ENCODE measurements at regions not wholly inside any gene's neighbourhood (a gene's known extent, or its start where the extent isn't known, plus 50 kb on each side); places are given as distances from the start of the nearest gene placed in this dataset.

DNA sequence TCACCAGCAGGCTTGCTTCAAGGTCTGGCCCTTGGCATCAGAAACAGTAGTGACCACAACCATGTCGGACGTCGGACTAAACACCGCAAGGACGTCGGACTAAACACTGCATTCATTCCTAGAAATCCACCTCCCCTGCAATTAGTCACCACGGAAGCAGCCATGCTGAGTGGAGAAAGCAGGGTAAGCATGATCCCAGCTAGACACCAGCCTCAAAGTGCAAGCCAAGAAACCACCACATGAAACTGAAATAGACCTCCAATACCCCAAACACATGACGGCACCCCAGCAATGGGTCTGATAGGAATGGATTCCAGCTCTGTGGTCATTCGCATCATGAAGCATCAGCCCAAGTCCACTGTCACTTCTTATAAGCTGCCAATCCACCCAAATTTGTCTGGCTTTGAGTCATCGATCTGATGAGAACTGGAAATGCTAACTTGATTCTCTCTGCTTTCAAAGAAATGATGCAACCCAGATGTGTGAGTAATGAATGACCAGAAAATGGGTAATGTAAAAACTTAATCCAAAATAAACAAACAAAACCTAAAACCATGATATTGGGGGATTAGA lies 348.3 kb upstream of the TMCO5A start:
- no peak for DNase-seq

DNA sequence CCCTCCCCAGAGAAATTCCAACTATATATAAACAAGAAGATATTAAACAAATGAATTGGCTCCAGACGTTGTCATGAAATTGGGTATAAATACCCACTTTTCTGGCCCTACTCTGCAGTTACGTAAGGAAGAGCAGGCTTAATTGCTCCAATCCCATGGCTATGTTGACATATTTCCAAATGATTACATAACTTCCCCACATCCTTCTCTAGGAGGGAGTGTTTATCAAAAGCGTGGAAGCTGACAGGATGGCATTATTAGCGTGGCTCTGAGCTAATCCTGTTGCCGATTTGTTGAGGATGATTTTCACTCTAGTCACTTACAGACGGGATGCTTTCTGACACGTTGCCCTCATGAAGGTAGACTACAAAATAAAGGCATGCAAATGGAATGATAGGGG lies 347.5 kb upstream of the TMCO5A start:
- no peak for DNase-seq

DNA sequence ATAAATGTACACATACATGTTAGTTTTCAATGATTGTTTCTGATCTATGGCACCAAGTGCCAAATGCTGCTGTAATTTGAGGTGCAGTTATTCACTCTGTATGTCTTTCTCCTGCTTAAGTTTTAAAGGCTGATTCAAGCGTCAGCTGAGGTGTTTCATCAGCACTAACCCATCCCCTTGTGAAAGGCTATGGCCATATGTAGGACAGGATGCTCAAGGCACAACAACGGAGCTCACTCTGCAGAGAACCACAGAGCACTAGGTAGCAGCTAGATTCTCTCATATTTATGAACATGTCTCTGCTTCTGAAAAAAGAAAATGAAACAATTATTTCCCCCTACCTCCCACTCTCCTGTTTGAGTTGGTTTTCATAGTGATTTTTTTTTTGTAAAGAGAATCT lies 340.0 kb upstream of the TMCO5A start:
- no peak for DNase-seq

DNA sequence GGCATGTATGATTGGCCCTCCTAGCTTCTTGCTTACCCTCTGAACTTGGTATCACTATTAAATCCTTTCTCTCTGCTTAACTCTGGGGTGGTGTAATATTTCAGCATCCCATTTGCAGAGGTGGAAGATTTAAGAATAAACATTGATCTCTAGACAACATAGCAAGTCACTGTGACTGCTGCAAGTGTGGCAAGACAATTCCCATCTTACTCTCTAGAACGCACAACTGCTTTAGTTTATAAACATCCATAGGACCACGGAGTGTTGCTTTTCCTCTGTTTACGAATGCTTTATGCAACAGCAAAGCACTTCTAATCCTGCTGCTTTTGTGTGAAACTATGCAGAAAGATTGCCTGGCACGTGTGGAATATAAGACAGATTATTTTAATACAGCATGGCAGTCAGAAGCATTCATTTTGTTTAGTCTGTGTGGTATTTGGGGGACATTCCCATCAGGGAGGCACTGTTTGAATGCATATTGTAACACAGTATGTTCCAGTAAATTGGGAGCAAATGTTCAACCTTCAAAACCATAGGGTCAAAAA lies 338.9 kb upstream of the TMCO5A start:
- DNase-seq = no peak

DNA sequence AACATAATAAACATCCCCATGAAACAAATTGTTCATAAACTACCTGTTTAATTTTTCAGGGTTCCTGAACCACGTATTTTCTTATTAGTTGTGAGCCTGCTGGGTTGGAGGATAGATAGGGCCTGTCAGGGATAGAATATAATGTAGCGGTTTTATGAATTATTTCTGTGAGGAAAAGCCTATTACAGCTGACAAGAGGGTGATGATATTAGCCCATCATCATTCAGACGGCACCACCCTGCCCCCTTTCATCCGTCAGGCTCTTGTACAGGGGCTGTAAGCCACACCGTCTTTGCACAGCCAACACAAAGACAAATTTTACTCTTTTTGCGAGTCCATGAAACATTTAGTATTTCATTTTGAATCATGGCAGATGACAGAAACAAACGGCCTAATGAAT lies 335.3 kb upstream of the TMCO5A start:
- no peak for DNase-seq

DNA sequence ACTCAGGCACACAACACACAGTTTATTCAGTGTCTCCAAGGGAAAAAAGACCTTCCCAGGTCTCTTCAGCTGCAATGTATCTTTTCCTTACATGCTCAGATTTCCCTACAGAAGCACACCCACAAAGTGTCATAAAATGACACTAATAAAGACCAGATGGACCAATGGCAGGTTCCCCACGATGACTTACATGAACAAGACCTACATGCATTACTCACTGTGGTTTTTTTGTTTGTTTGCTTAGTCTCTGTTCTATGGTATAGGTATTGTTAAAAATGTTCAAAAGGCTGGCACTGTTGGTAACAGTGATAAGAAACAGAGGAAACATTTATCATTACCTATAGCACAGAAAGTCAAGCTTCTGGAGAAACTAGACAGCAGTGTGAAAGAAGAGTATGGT lies 318.2 kb upstream of the TMCO5A start:
- DNase-seq = no peak

DNA sequence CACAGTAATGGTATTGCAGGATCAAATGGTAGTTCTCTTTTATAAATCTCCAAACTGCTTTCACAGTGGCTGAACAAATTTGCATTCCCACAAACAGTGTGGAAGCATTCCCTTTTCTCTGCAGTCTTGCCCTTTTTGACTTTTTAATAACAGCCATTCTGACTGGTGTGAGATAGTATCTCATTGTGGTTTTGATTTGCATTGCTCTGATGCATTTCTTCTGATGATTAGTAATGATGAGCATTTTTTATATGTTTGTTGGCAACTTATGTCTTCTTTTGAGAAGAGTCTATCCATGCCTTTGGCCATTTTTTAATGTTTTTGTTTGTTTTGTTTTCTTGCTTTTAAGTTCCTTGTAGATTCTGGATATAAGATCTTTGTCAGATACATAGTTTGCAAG lies 316.1 kb upstream of the TMCO5A start:
- no peak for DNase-seq

DNA sequence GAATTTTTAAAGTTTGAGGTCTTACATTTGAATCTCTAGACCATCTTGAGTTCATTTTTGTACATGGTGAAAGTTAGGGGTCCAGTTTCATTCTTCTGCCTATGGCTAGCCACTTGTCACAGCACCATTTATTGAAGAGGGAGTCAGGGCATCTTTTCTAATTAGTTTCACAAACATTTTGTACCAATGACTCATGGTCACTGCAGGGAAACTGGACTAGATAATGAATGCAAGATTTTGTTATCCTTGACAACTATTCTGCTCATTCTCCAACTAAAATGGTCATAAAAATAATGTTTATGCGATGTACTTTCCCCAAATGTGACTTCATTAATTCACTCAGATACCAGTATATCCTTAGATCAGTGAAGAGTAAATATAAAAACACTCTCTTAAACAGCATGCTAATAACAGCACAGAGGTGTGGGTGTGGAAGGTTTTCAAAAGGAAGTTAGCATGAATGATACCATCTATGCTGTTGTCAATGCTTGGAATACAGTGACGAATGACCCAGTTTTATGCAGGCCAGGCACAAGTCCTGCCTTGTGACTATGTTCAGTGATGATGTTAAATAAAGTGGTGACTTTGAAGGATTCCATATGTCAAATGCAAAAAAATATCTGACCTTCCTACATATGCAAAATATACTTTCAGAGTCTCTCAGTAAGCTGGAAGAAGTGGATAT lies 314.9 kb upstream of the TMCO5A start:
- no peak for DNase-seq

DNA sequence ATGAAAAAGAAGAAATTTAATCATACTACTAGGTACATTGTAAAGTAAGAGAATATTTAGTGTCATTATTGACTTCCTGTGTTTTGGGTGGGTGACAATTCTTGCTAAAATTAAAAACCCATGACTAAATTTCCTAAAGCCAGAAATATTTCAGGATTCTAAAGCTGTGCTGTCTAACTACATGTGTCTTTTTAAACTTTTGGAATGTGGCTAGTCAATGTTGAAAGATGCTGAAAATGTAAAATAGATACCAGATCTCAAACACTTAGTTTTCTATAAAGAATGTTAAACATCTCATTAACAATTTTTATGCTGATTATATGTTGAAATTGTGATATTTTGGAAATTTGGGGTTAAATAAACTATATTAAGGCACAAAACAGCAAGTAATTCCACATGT lies 308.9 kb upstream of the TMCO5A start:
- no peak for DNase-seq

DNA sequence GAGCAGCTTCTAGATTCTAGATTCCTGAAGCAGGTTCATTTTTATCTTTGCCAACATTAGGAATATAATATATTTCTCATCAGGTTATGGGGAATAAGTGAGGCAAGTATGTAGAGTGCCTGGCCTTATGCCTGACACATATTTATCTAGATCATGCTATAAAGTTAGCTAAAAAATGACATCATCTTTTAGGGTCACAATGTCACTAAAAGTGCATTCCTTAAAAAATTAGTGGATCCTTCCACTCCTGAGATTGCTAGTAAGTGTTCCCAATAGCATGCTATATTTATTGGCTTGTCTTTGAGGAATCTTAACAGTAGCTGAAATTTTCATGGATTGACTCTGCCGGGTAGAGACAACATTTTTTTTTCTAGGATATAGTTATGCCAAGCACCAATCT lies 305.9 kb upstream of the TMCO5A start:
- no peak for DNase-seq

DNA sequence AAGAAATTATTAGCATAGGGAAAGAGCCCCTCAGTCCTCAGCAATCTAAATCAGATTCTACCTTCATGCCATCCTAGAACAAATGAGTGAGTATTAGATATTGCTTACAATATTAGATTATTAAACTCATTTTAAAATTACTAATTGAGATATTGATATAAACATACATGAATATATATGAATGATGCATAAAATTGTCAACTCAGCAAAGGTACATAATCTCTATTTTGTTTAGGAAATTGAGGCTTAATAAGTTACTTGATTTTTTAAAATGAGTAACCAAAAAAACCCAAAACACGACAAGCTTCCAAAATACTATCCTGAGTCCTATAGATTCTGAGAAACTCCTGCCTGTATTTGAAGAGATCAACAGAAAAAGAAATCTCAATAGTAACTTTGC lies 297.7 kb upstream of the TMCO5A start:
- DNase-seq = no peak

DNA sequence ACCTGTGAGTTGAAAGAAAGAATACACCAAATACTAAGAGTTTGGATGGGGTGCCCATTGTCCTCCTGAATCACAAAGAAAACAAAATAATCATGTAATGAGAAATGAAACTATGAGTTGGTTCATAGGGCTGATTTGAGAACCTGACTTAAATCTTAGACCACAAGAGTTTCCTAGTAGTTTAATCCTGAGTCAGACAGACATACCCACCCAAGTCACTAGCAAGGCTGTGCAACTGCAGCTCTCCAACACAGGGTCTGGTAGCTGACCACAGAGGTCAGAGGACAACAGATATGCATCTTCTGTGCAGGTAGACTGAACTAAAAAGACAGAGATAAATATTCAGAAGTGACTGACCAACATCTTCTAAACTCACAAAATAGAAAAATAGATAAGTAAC lies 296.3 kb upstream of the TMCO5A start:
- no peak for DNase-seq

DNA sequence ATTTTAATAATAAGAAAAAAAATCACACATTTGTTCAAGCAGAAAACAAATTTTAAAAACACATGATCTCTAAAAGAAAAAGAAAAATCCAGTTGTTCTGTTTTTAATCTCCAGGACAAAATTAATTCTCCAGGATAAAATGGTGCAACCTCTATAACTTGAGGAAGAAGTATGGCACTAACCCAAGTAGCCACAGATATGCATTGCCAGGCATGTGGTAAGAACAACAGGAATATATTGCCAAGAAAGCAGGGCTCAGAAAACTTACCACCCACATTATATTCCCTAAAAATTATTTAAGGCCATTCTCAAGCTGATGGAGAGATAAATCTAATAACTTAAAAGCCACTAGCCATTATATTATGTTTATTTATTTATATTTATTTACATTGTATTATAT lies 295.7 kb upstream of the TMCO5A start:
- no peak for DNase-seq

DNA sequence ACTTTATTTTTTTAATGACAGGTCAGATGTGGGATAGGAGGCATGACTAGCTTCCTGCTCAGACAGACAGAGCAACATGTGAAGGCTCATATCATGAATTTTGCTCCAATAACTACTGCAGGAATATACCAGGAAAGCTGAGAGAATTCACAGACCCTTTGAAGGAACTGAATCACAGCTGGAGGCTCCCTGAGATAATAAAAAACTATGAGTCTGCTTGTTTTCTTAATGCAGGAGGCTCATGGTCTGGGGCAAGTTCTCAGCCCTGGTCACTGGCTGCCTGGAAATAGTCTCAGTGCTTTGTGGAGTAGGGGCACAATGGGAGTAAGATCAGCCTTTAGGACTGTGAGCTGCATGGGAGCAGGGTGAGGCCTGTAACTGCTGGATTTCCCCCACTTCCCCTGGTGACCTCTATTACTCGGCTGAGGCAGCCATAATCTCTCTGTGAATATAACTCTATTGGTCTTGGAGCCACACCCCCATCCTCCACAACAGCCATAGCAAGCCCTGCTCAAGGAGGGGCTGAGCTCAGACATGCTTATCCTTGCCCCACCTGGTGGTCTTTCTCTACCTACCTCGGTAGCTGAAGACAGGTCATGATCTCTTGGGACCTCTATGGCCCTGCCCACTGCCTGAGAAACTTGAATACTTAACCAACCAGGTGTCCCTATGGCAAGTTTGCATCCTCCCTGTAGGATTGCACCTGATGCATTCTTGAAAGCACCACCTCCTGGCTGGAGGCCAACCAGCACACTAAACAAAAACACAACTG lies 281.6 kb upstream of the TMCO5A start:
- DNase-seq = no peak

DNA sequence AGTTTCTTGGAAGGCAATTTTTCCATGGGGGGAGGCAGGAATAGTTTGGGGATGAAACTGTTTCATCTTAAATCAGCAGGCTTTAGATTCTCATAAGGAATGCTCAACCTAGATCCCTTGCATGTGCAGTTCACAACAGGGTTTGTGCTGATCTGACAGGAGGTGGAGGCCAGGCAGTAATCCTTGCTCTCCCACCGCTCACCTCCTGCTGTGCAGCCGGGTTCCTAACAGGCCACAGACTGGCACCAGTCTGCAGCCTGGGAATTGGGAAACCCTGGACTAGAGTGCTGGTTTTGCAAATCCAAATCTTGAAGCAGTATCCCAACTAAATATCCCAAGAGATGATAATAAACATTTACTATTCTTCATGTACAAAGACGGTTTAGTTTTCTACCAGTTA lies 256.3 kb upstream of the TMCO5A start:
- no peak for DNase-seq

DNA sequence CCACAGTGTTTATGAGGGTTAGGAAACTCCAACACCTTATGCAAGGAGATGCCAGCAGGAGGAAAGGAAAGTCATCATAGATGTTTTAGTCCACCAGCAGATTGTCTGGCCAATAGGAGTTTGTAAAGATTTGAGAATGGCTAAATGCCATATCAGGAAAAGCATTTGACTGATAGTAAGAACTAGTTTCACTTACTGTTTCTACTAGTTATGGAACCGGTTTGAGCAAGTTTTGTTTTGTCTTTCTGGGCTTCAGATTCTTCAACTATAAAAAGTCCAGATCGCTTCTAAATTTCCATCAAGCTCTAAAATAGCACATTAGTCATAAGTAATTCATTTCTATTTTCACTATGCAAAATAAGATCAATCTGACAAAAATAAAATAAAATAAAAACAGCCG lies 254.8 kb upstream of the TMCO5A start:
- DNase-seq = no peak

DNA sequence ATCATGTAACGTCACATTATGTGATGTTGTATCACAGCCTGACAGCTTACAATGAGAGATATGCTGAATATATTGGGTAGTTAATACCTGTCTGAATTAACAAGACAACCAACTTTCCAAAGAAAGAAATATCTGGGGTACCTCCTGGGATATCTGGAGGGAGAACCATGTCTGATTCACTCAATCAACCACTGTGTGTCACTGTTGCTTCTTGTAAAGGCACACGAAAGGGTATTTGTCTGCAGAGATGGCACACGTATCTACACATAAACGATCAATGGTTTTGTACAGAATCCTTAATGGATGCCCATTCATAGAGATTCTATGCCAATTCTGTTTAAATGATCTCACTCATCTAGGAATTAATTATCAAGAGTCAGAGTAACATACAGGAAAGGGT lies 252.1 kb upstream of the TMCO5A start:
- no peak for DNase-seq

DNA sequence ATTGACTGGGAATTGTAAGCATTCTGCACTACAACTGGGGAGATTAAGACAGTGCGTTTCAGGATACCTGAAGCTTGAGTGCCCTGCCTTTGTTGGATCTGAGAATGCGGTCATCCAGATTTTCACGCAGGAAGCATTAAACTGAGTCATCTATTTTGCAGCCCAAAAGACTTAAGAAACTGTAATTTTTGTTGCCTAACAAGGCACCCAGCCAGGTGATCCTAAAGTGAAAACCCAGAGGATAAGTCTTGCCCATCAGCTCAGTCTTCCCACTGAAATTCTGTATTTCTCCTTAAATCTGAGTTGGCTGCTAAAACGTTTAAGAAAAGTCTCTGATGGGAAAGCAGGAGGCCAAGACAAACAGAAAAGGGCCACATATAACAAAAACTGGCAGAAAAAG lies 242.5 kb upstream of the TMCO5A start:
- DNase-seq = no peak

DNA sequence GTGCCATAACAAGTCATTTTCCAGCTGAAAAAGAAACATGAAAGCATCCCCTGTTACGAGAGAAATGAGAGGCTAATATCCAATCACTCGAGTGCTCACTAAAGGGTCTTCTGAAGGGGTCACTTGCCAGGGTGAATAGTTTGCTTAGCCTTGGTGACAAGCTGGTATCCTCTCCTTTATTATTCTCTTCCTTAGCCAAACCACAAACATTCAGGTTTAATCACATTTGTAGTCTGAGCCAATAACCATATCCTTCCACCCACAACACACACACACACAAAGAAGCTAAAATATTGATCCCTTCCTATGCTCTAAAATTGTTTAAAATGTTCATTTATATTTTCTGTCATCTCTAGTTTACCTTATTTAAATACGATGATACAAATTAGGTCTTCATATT lies 240.5 kb upstream of the TMCO5A start:
- DNase-seq = no peak

DNA sequence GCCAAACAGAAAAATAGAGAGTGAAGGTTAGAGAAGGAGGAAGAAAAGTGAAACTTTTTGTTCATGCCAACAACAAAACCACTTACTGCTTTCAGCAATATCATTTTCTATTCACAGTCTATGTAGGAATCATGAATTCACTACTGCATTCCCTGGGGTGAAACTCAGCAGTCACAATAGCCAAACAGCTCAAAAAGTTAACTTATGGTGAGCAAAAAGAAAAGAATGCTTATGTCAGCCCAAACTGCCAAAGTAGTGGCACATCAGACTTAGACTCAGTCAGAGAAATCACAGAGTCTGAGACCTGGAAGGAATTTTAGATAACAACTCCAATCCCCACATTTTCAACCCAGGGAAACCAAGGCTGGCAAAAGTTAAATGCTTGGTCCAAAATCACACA lies 238.7 kb upstream of the TMCO5A start:
- no peak for DNase-seq

DNA sequence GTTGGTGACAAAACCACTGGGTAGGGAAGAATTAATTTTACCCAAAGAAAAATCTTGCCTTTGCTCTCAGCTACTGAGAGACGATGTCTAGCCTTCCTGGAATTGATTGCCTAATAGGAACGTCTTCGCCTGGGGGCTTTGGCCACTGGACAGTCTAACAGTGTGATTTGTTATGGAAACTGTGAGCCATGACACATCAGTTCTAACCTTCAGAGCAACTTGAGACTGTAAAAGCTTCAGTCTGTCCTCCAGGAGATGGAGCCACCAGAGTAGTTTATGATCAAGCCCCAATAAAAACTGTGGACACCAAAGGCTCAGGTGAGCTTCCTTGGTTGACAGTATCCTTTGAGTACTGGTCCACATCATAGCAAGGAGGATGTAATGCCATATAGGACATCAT lies 235.8 kb upstream of the TMCO5A start:
- no peak for DNase-seq

DNA sequence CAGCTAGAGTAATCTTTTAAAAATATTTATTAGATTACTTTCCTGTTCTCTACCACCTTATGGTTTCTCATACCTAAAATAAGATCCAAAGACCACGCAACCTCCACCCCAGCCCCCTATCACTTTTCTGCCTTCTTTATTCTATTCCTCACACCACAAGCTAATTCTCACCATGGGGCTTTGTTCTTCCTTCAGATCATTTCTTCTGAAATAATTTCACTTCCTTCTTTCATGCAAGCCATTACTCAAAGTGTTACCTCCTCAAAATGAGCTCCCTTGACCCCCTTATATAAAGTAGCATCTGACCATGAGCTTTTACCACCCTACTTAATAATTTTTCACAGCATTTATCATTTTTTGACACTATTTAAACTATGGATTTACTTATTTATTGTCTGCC lies 233.2 kb upstream of the TMCO5A start:
- no peak for DNase-seq

DNA sequence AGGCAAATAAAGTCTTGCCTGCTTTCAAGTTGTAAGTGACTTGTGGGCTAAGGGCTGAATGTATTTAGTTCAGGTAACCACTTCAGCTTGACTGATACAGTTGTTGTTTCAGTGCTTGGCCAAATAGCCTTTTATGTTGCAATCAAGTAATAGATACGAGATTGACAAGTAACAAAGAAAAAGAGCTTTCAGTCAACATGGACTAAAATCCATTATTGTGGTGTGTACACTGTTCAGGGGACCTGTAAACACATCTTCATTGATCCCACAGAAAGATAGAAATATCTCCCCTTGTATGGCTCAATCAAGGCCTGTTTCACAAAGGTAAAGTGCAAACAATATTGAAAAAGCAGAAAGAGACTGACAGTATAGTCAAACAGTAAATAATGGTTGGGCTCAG lies 224.8 kb upstream of the TMCO5A start:
- no peak for DNase-seq

DNA sequence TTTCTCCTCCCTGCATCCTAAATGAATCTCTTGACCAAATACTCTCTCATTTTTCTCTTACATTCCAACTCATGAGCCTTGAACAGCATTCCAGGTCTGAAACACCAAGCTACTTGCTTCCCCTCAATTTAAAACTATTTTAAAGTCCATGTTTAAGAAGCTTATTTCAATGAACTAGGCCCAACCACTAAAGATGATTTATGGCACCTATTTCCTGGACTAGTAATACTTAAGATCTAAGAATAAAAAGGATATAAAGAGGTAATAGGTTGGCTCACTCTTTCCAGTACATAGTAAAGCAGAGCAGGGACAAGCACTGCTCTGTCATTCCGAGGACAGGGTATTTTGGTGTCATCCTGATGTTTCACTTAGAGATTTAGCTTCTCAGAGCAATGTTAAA lies 219.3 kb upstream of the TMCO5A start:
- DNase-seq = no peak
